ENCODE measurements at regions not wholly inside any gene's neighbourhood (a gene's known extent, or its start where the extent isn't known, plus 50 kb on each side); places are given as distances from the start of the nearest gene placed in this dataset.

GRCh38 chrX:88863726-88864125 is 116.7 kb downstream of the CPXCR1 start:
- Histone ChIP-seq H3K4me3 (no peak overlapping the region), H3K4me1 (no peaks in the 10 kb centered on the region), H3K27me3 (no peaks in the 10 kb centered on the region), H3K9me3 (no peaks in the 10 kb centered on the region), H3K36me3 (no peaks in the 10 kb centered on the region), H3K27ac (no peak overlapping the region)
- TF ChIP-seq POLR2AphosphoS5 (IDR thresholded peaks at IDR 0.05): no peak
- no peak for TF ChIP-seq POLR2A (IDR thresholded peaks at IDR 0.05)
- no peak for TF ChIP-seq EP300 (IDR thresholded peaks at IDR 0.05)
- TF ChIP-seq CTCF (IDR thresholded peaks at IDR 0.05): no peak
- 91% methylated on average over 19 of the region's 29 CpGs for WGBS
- DNase-seq (ENCODE audit: low spot score in 2 of 2): no peak

GRCh38 chrX:88865634-88866033 is 118.6 kb downstream of the CPXCR1 start:
- Histone ChIP-seq H3K36me3 (no peaks in the 10 kb centered on the region), H3K27ac (no peak overlapping the region), H3K27me3 (no peaks in the 10 kb centered on the region), H3K4me3 (no peak overlapping the region), H3K4me1 (no peaks in the 10 kb centered on the region), H3K9me3 (no peaks in the 10 kb centered on the region)
- TF ChIP-seq EP300 (IDR thresholded peaks at IDR 0.05): no peak
- TF ChIP-seq POLR2AphosphoS5 (IDR thresholded peaks at IDR 0.05): no peak
- TF ChIP-seq POLR2A (IDR thresholded peaks at IDR 0.05): no peak
- no peak for TF ChIP-seq CTCF (IDR thresholded peaks at IDR 0.05)
- 84% methylated on average over 6 of the region's 6 CpGs for WGBS
- no peak for DNase-seq (ENCODE audit: low spot score in 2 of 2)

GRCh38 chrX:88881536-88881935 is 134.5 kb downstream of the CPXCR1 start:
- Histone ChIP-seq H3K4me3 (no peak overlapping the region), H3K4me1 (no peaks in the 10 kb centered on the region)
- no peak for TF ChIP-seq POLR2AphosphoS5 (IDR thresholded peaks at IDR 0.05)
- no peak for TF ChIP-seq POLR2A (IDR thresholded peaks at IDR 0.05)
- no peak for TF ChIP-seq EP300 (IDR thresholded peaks at IDR 0.05)
- no peak for TF ChIP-seq CTCF (IDR thresholded peaks at IDR 0.05)

GRCh38 chrX:88883200-88883599 is 136.2 kb downstream of the CPXCR1 start:
- H3K27ac ChIP-seq: no peak overlapping the region
- no peaks in the 10 kb centered on the region for H3K27me3 ChIP-seq
- DNase-seq (ENCODE audit: low spot score in 2 of 2): no peak
- H3K9me3 ChIP-seq: no peaks in the 10 kb centered on the region
- no peaks in the 10 kb centered on the region for H3K4me1 ChIP-seq
- TF ChIP-seq EP300 (IDR thresholded peaks at IDR 0.05) (no peak), CTCF (IDR thresholded peaks at IDR 0.05) (no peak), POLR2A (IDR thresholded peaks at IDR 0.05) (no peak), POLR2AphosphoS5 (IDR thresholded peaks at IDR 0.05) (no peak)
- no peak overlapping the region for H3K4me3 ChIP-seq
- 61% methylated on average over 3 of the region's 3 CpGs for WGBS
- H3K36me3 ChIP-seq: no peaks in the 10 kb centered on the region

More at GRCh38 chrX:88881536-88881935, 134.5 kb downstream of the CPXCR1 start:
- Histone ChIP-seq H3K27ac (no peak overlapping the region), H3K9me3 (no peaks in the 10 kb centered on the region), H3K27me3 (no peaks in the 10 kb centered on the region), H3K36me3 (no peaks in the 10 kb centered on the region)
- no peak for DNase-seq (ENCODE audit: low spot score in 2 of 2)

GRCh38 chrX:88886908-88887307 is 139.9 kb downstream of the CPXCR1 start:
- Histone ChIP-seq H3K27me3 (no peaks in the 10 kb centered on the region), H3K4me3 (no peak overlapping the region), H3K4me1 (no peaks in the 10 kb centered on the region), H3K27ac (no peak overlapping the region), H3K9me3 (no peaks in the 10 kb centered on the region), H3K36me3 (no peaks in the 10 kb centered on the region)
- WGBS: 63% methylated on average over 1 of the region's 1 CpG
- DNase-seq (ENCODE audit: low spot score in 2 of 2): peak in 1 of 2 donors; percentile 54
- TF ChIP-seq CTCF (IDR thresholded peaks at IDR 0.05): no peak
- TF ChIP-seq POLR2AphosphoS5 (IDR thresholded peaks at IDR 0.05): no peak
- TF ChIP-seq EP300 (IDR thresholded peaks at IDR 0.05): no peak
- no peak for TF ChIP-seq POLR2A (IDR thresholded peaks at IDR 0.05)
